ENCODE measurements at regions not wholly inside any gene's neighbourhood (a gene's known extent, or its start where the extent isn't known, plus 50 kb on each side); places are given as distances from the start of the nearest gene placed in this dataset.

DNA sequence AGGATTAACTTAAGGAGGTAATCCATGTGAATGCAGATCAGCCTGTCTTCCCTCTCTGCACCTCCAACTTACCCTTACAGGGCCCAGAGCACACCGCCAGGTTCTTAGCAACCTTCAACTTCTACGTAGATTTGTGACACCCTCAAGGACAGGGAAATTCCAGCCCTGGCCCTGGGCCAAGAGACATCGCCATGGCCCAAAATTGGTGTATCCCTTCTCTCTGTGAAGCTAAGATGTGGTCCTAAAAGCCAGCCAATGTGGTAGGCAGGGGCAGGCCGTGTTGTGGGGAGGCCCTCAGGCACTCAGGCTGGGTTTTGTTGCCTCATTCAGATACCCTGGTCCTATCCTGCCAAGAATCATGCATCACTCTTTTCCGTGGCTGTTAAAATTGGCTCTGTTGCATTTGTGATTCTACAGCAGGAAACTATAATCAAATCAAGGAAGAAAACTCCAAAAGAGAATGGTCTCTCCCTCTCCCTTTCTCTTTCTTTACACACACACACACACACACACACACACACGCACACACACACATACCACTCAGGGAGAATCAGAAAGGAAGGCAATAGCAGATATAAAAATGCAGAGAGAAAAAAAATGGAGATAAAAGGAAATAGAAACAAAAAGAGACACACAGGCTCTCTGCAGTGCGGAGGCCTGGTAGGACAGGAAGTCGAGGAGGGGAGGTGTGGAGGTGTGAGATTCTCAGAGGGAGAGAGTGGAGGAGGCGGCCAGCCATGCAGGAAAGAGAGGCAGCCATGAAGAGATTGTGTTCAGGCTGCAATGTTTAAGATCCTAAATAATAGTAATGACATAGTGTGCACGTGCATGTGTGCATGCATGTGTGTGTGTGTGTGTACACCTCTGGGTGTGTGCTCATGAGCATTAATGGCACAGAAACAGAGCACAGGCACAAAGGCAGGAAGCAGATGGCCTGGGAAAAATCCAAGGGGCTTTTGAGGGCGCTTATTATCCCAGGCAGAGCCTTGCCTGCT, 201.8 kb upstream of the LRFN2 start:
- TF ChIP-seq, protein P1, sequence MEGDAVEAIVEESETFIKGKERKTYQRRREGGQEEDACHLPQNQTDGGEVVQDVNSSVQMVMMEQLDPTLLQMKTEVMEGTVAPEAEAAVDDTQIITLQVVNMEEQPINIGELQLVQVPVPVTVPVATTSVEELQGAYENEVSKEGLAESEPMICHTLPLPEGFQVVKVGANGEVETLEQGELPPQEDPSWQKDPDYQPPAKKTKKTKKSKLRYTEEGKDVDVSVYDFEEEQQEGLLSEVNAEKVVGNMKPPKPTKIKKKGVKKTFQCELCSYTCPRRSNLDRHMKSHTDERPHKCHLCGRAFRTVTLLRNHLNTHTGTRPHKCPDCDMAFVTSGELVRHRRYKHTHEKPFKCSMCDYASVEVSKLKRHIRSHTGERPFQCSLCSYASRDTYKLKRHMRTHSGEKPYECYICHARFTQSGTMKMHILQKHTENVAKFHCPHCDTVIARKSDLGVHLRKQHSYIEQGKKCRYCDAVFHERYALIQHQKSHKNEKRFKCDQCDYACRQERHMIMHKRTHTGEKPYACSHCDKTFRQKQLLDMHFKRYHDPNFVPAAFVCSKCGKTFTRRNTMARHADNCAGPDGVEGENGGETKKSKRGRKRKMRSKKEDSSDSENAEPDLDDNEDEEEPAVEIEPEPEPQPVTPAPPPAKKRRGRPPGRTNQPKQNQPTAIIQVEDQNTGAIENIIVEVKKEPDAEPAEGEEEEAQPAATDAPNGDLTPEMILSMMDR (IDR thresholded peaks at IDR 0.05; ENCODE audit: borderline replicate concordance): no peak
- intact Hi-C loops (cut with micrococcal nuclease): no loop called here
- H3K9me3 ChIP-seq (replicated peaks): no peaks in the 10 kb centered on the region
- peaks cover 5% of the 10 kb centered on the region for H3K4me1 ChIP-seq
- H3K36me3 ChIP-seq: no peaks in the 10 kb centered on the region
- no peak overlapping the region for H3K27ac ChIP-seq (replicated peaks)
- no peak for DNase-seq
- no peak overlapping the region for H3K4me3 ChIP-seq
- H3K27me3 ChIP-seq (ENCODE audit: low read depth): peaks cover 13% of the 10 kb centered on the region

DNA sequence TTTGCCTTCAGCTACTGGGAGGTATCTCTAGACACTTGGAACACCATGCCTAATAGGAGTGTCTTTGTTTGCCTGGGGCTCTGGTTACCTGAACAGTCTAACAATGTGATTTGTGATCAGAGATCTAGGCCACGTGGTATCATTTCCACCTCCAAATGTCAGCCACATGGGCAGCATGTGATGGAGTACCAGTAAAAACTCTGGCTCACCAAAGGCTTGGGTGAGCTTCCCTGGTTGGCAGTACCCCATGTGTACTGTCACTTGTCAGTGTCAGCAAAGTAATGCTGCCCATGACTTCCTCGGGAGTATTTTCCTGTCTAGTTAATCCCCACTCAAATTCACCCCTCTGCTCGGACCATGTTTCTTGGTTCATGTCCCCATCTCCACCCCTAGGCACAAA, 195.2 kb upstream of the LRFN2 start:
- TF ChIP-seq, protein P1 (IDR thresholded peaks at IDR 0.05; ENCODE audit: borderline replicate concordance): no peak
- DNase-seq: no peak
- Histone ChIP-seq H3K27ac (replicated peaks) (no peak overlapping the region), H3K27me3 (ENCODE audit: low read depth) (peaks cover 22% of the 10 kb centered on the region), H3K36me3 (no peaks in the 10 kb centered on the region), H3K4me1 (no peaks in the 10 kb centered on the region), H3K4me3 (no peak overlapping the region), H3K9me3 (replicated peaks) (no peaks in the 10 kb centered on the region)
- intact Hi-C loops (cut with micrococcal nuclease): no loop called here

DNA sequence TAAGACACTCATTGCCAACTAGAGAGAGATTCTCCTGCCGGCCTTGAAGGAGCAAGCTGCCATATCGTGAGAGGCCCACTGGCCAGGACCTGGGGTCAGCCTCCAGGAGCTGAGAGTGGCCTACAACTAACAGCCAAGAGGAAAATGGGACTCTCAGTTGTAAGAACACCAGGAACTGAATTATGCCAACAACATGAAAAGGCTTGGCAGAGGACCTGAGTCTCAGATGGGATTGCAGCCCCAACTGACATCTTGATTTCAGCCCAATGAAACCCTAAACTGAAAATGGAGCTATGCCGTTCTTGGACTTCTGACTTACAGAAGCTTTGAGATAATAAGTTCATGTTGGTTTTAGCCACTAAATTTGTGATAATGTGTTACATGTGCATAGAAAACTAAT, 193.5 kb upstream of the LRFN2 start:
- H3K27ac ChIP-seq (replicated peaks): no peak overlapping the region
- intact Hi-C loops (cut with micrococcal nuclease): no loop called here
- H3K4me3 ChIP-seq: no peak overlapping the region
- no peak for DNase-seq
- H3K27me3 ChIP-seq (ENCODE audit: low read depth): peaks cover 39% of the 10 kb centered on the region
- H3K36me3 ChIP-seq: no peaks in the 10 kb centered on the region
- H3K4me1 ChIP-seq: no peaks in the 10 kb centered on the region
- TF ChIP-seq, protein P1 (IDR thresholded peaks at IDR 0.05; ENCODE audit: borderline replicate concordance): no peak
- no peaks in the 10 kb centered on the region for H3K9me3 ChIP-seq (replicated peaks)

DNA sequence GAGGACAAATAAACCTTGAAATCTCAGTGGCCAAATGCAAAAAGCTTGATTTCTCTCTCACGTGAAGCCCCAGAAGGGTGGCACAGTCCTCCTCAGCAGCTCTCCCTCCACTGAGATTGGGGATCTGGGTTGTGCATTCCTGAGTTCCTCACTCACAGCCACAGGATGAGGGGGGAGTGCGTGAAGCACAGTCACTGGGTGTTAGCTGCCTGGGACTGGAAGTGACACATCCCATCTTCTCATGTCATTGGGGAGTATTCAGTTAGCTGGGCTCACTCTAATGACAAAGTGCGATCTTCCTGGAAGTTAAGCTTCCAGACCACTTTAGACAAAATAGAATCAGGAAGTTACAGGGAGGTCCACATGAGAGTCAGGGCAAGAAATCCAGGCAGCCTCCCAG, 192.2 kb upstream of the LRFN2 start:
- Histone ChIP-seq H3K27ac (replicated peaks) (no peak overlapping the region), H3K27me3 (ENCODE audit: low read depth) (peaks cover 46% of the 10 kb centered on the region), H3K9me3 (replicated peaks) (no peaks in the 10 kb centered on the region), H3K4me3 (no peak overlapping the region), H3K36me3 (no peaks in the 10 kb centered on the region), H3K4me1 (no peaks in the 10 kb centered on the region)
- intact Hi-C loops (cut with micrococcal nuclease): no loop called here
- TF ChIP-seq, protein P1 (IDR thresholded peaks at IDR 0.05; ENCODE audit: borderline replicate concordance): no peak
- DNase-seq: no peak

DNA sequence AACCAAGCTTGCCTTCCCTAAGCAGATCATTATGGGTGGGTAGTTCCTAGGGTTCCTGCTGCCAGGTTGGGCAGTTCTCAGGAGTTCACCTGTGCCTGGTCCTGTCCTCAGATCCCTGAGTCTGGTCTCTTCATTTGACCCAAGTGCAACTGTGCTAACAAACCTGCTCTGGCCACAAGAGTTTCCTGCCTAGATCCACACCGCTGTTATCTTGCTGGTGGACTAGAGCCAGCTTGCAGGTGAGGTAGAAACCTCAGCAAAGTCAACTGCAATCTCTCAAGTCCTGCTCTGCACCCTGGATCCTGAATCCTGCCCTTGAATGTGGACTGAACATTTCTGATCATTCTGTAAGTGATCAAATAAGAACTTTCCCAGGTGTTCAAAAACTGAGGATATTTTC, 191.8 kb upstream of the LRFN2 start:
- DNase-seq: no peak
- intact Hi-C loops (cut with micrococcal nuclease): no loop called here
- TF ChIP-seq, protein P1 (IDR thresholded peaks at IDR 0.05; ENCODE audit: borderline replicate concordance): no peak

More for the DNA sequence above, 191.8 kb upstream of the LRFN2 start:
- H3K9me3 ChIP-seq (replicated peaks): no peaks in the 10 kb centered on the region
- H3K4me3 ChIP-seq: no peak overlapping the region
- H3K4me1 ChIP-seq: no peaks in the 10 kb centered on the region
- H3K36me3 ChIP-seq: no peaks in the 10 kb centered on the region
- H3K27me3 ChIP-seq (ENCODE audit: low read depth): peaks cover 44% of the 10 kb centered on the region
- H3K27ac ChIP-seq (replicated peaks): no peak overlapping the region

Measured in left ventricle myocardium inferior (tissue), 1 donor.